ENCODE measurements at regions not wholly inside any gene's neighbourhood (a gene's known extent, or its start where the extent isn't known, plus 50 kb on each side); places are given as distances from the start of the nearest gene placed in this dataset.

DNA sequence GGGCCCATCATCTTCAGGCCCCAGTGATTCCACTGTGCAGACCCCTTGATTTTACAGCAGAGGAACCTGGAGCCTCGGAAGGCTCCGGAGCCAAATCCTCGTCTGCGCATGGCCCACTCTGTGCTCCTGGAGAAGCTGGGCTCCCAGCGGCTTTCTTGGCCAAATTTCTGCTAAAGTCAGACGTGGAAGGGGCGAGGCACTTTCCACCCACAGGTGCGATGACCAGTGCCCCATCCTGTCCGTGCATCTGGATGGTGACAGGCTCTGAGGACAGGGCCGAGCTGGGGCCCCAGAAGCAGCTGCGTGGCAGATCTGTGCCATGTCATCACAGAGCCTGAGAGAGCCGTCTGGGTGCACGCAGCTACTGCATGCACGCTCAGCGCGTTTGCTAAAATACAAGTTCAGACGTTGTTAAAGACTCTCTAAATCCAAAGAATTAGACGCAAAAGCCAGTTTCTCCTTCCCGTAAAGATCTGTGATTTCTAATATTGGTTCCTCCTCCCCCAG, 57.2 kb downstream of the JAKMIP3 start:
- no peaks in the 10 kb centered on the region for H3K9me3 ChIP-seq
- H3K36me3 ChIP-seq (replicated peaks in 1 of 2; ENCODE audit: control insufficient read depth in 1 of 2, insufficient read depth in 2 of 2, low read length in 1 of 2), result no peaks in the 10 kb centered on the region
- H3K27me3 ChIP-seq (ENCODE audit: insufficient read depth), result no peaks in the 10 kb centered on the region
- H3K79me2 ChIP-seq (ENCODE audit: insufficient read depth), result no peaks in the 10 kb centered on the region
- H3K9ac ChIP-seq, result no peak overlapping the region
- H3K4me2 ChIP-seq, result no peak overlapping the region
- H3K4me1 ChIP-seq (ENCODE audit: control insufficient read depth in 1 of 2, insufficient read depth in 2 of 2, low read depth in 1 of 2, low read length in 1 of 2), result no peaks in the 10 kb centered on the region; a peak in 1 of 4 replicates
- no peaks in the 10 kb centered on the region for H3F3A ChIP-seq (replicated peaks; ENCODE audit: insufficient read depth)
- H3K4me3 ChIP-seq (ENCODE audit: low read depth in 2 of 2, low read length in 1 of 2), result no peak overlapping the region
- TF ChIP-seq TAF1 (IDR thresholded peaks at IDR 0.05; ENCODE audit: borderline replicate concordance, low read depth, low read length) (no peak), CHD2 (IDR thresholded peaks at IDR 0.05; ENCODE audit: low read length, partially characterized antibody) (no peak), RAD21 (IDR thresholded peaks at IDR 0.05; ENCODE audit: low read length) (no peak), MEF2A (IDR thresholded peaks at IDR 0.05; ENCODE audit: borderline replicate concordance, low read depth) (no peak), ELF1 (IDR thresholded peaks at IDR 0.05) (no peak), GABPA (IDR thresholded peaks at IDR 0.05; ENCODE audit: low read depth) (no peak), SMC3 (IDR thresholded peaks at IDR 0.05; ENCODE audit: low read depth, low read length) (no peak), SIN3A (IDR thresholded peaks at IDR 0.05; ENCODE audit: borderline replicate concordance, low read depth, low read length) (no peak), NFIC (IDR thresholded peaks at IDR 0.05; ENCODE audit: borderline replicate concordance) (no peak), TEAD4 (IDR thresholded peaks at IDR 0.05; ENCODE audit: borderline replicate concordance, insufficient read depth) (no peak), EZH2phosphoT487 (IDR thresholded peaks at IDR 0.05; ENCODE audit: borderline replicate concordance, low read depth) (no peak), FOXM1 (IDR thresholded peaks at IDR 0.05; ENCODE audit: low read depth) (no peak)
- TF ChIP-seq, protein P1, sequence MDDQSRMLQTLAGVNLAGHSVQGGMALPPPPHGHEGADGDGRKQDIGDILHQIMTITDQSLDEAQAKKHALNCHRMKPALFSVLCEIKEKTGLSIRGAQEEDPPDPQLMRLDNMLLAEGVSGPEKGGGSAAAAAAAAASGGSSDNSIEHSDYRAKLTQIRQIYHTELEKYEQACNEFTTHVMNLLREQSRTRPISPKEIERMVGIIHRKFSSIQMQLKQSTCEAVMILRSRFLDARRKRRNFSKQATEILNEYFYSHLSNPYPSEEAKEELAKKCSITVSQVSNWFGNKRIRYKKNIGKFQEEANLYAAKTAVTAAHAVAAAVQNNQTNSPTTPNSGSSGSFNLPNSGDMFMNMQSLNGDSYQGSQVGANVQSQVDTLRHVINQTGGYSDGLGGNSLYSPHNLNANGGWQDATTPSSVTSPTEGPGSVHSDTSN (IDR thresholded peaks at IDR 0.05), result no peak
- TF ChIP-seq, protein P2, sequence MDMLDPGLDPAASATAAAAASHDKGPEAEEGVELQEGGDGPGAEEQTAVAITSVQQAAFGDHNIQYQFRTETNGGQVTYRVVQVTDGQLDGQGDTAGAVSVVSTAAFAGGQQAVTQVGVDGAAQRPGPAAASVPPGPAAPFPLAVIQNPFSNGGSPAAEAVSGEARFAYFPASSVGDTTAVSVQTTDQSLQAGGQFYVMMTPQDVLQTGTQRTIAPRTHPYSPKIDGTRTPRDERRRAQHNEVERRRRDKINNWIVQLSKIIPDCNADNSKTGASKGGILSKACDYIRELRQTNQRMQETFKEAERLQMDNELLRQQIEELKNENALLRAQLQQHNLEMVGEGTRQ (IDR thresholded peaks at IDR 0.05; ENCODE audit: borderline replicate concordance, low read depth, low read length), result no peak
- H3K9me2 ChIP-seq, result no peaks in the 10 kb centered on the region
- CTCF ChIA-PET, result interaction anchor here (0.6 kb wide), 1 partner anchor 238 kb away, joined by 3 read pairs; no protein-coding TSS in a partner anchor
- DNase-seq, result no peak
- H2AFZ ChIP-seq (ENCODE audit: low read depth), result no peak overlapping the region
- H3K27ac ChIP-seq (ENCODE audit: low read depth in 2 of 2, low read length in 1 of 2), result no peak overlapping the region
- POLR2A ChIA-PET, result no interaction called here
- no peaks in the 10 kb centered on the region for H4K20me1 ChIP-seq (ENCODE audit: insufficient read depth)
- 70% methylated on average over 10 of the region's 19 CpGs for WGBS (ENCODE audit: low lambda C conversion rate)

DNA sequence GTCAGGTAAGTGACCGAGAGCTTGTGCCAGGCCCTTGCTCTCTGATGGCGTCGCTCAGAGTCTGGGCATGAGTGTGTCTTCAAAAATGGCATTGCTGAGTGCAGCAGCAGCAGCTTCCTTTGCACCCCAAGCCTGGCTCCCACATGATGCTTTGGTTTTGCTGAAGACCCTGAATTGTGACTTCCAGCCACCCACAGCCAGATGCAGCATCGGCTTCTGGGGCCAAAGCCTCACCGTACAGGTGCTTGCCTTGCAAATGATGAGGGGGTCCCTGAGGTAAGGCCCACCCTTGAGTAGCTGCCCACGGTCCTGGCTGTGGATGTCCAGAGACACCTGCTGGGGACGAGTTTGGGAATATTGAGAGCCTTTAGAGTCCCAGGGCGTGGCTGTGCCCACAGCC, 57.9 kb downstream of the JAKMIP3 start:
- WGBS (ENCODE audit: low lambda C conversion rate), result 63% methylated on average over 4 of the region's 8 CpGs
- H3K36me3 ChIP-seq (replicated peaks in 1 of 2; ENCODE audit: control insufficient read depth in 1 of 2, insufficient read depth in 2 of 2, low read length in 1 of 2), result no peaks in the 10 kb centered on the region
- H3K4me1 ChIP-seq (ENCODE audit: control insufficient read depth in 1 of 2, insufficient read depth in 2 of 2, low read depth in 1 of 2, low read length in 1 of 2), result no peaks in the 10 kb centered on the region; a peak in 1 of 4 replicates
- no peak overlapping the region for H3K4me2 ChIP-seq
- DNase-seq, result no peak
- no peak overlapping the region for H3K4me3 ChIP-seq (ENCODE audit: low read depth in 2 of 2, low read length in 1 of 2)
- ChIA-PET CTCF (interaction anchor here (0.6 kb wide), 1 partner anchor 238 kb away, joined by 3 read pairs; no protein-coding TSS in a partner anchor), POLR2A (interaction anchor here (0.7 kb wide), 1 partner anchor 27 kb away, joined by 4 read pairs; no protein-coding TSS in a partner anchor)
- no peak overlapping the region for H3K27ac ChIP-seq (ENCODE audit: low read depth in 2 of 2, low read length in 1 of 2)
- H3K27me3 ChIP-seq (ENCODE audit: insufficient read depth), result no peaks in the 10 kb centered on the region
- H4K20me1 ChIP-seq (ENCODE audit: insufficient read depth), result no peaks in the 10 kb centered on the region
- no peaks in the 10 kb centered on the region for H3K9me2 ChIP-seq
- no peak overlapping the region for H3K9ac ChIP-seq
- no peak overlapping the region for H2AFZ ChIP-seq (ENCODE audit: low read depth)
- no peaks in the 10 kb centered on the region for H3K79me2 ChIP-seq (ENCODE audit: insufficient read depth)
- H3F3A ChIP-seq (replicated peaks; ENCODE audit: insufficient read depth), result no peaks in the 10 kb centered on the region
- H3K9me3 ChIP-seq, result no peaks in the 10 kb centered on the region
- TF ChIP-seq RFX5 (IDR thresholded peaks at IDR 0.05; ENCODE audit: low read length) (no peak), ELF1 (IDR thresholded peaks at IDR 0.05) (no peak), MEF2A (IDR thresholded peaks at IDR 0.05; ENCODE audit: borderline replicate concordance, low read depth) (no peak), MXI1 (IDR thresholded peaks at IDR 0.05; ENCODE audit: low read depth, low read length) (no peak), EZH2phosphoT487 (IDR thresholded peaks at IDR 0.05; ENCODE audit: borderline replicate concordance, low read depth) (no peak), NFIC (IDR thresholded peaks at IDR 0.05; ENCODE audit: borderline replicate concordance) (no peak), SMC3 (IDR thresholded peaks at IDR 0.05; ENCODE audit: low read depth, low read length) (no peak), YY1 (IDR thresholded peaks at IDR 0.05; ENCODE audit: low read depth) (no peak)
- TF ChIP-seq, protein P2 (IDR thresholded peaks at IDR 0.05; ENCODE audit: borderline replicate concordance, low read depth, low read length), result no peak
- TF ChIP-seq, protein P3, sequence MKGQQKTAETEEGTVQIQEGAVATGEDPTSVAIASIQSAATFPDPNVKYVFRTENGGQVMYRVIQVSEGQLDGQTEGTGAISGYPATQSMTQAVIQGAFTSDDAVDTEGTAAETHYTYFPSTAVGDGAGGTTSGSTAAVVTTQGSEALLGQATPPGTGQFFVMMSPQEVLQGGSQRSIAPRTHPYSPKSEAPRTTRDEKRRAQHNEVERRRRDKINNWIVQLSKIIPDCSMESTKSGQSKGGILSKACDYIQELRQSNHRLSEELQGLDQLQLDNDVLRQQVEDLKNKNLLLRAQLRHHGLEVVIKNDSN (IDR thresholded peaks at IDR 0.05; ENCODE audit: borderline replicate concordance, low read depth), result no peak
- TF ChIP-seq, protein P4, sequence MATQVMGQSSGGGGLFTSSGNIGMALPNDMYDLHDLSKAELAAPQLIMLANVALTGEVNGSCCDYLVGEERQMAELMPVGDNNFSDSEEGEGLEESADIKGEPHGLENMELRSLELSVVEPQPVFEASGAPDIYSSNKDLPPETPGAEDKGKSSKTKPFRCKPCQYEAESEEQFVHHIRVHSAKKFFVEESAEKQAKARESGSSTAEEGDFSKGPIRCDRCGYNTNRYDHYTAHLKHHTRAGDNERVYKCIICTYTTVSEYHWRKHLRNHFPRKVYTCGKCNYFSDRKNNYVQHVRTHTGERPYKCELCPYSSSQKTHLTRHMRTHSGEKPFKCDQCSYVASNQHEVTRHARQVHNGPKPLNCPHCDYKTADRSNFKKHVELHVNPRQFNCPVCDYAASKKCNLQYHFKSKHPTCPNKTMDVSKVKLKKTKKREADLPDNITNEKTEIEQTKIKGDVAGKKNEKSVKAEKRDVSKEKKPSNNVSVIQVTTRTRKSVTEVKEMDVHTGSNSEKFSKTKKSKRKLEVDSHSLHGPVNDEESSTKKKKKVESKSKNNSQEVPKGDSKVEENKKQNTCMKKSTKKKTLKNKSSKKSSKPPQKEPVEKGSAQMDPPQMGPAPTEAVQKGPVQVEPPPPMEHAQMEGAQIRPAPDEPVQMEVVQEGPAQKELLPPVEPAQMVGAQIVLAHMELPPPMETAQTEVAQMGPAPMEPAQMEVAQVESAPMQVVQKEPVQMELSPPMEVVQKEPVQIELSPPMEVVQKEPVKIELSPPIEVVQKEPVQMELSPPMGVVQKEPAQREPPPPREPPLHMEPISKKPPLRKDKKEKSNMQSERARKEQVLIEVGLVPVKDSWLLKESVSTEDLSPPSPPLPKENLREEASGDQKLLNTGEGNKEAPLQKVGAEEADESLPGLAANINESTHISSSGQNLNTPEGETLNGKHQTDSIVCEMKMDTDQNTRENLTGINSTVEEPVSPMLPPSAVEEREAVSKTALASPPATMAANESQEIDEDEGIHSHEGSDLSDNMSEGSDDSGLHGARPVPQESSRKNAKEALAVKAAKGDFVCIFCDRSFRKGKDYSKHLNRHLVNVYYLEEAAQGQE (IDR thresholded peaks at IDR 0.05; ENCODE audit: low read depth, low read length), result no peak

Measured in SK-N-SH (cell line).